ENCODE measurements at regions not wholly inside any gene's neighbourhood (a gene's known extent, or its start where the extent isn't known, plus 50 kb on each side); places are given as distances from the start of the nearest gene placed in this dataset.

GRCh38 chr18:71873695-71874094 is 670.4 kb downstream of the CBLN2 start:
- DNase-seq, result no peak

DNA sequence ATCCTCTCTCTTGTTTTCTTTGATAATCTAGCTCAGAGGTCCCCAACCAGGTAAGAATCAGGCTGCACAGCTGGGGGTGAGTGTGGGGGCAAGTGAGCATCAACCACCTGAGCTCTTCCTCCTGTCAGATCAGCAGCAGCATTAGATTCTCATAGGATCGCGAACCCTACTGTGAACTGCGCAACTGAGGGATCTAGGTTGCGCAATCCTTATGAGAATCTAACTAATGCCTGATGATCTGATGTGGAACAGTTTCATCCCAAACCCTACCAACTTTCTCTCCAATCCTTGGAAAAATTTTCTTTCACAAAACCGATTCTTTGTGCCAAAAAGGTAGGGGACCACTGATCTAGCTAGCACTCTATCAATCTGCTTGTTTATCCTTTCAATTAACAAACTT is 678.3 kb downstream of the CBLN2 start:
- no peak for DNase-seq

- no peak for DNase-seq
Measured at GRCh38 chr18:71850602-71851001, 693.5 kb downstream of the CBLN2 start.

GRCh38 chr18:71849407-71849806 is 694.7 kb downstream of the CBLN2 start:
- no peak for DNase-seq

DNA sequence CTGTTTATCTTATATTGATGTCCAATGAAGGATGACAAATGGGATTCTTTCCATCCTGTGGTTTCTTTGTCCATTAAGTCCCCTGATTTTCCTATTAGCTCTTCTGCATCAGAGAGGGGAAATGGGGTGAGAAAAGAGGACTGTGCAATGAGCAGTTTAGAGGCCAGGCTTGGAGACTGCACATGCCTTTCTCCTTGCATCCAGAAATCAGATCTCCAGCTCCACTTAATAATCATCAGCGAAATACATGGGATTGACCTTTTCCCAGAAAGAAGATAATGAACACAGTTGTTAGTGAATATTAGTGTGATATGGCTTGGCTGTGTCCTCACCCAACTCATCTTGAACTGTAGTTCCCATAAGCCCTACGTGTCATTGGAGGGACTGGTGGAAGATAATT is 697.4 kb downstream of the CBLN2 start:
- DNase-seq, result no peak

DNA sequence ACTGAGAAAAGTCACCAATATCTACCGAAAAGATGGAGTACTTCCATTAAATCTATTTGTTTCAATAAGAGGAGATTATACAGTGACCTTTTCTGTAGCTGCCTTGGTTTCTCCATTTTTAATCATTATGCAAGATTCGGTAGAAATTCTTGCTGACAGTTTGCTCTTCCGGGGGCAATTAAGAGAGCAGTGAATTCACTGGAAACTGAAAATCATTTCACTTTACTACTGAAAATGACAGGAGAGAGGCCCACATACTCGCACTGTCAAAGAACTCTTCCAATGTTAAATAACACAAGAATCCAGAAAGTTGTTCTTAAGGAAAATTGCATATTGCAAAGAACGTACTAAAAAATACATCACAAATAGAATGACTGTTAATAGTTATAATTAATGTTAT is 699.3 kb downstream of the CBLN2 start:
- DNase-seq, result no peak

GRCh38 chr18:71842666-71843065 is 701.5 kb downstream of the CBLN2 start:
- DNase-seq, result peak; percentile 51

GRCh38 chr18:71837547-71837946 is 706.6 kb downstream of the CBLN2 start:
- no peak for DNase-seq

GRCh38 chr18:71832946-71833617 is 711.1 kb downstream of the CBLN2 start:
- no peak for DNase-seq

- DNase-seq, result peak; percentile 57
Measured at GRCh38 chr18:71831039-71831438, 713.1 kb downstream of the CBLN2 start.

- DNase-seq, result no peak
Measured at GRCh38 chr18:71827301-71827700, 716.8 kb downstream of the CBLN2 start.

- no peak for DNase-seq
Measured at GRCh38 chr18:71815305-71815704, 728.8 kb downstream of the CBLN2 start.

GRCh38 chr18:71809711-71810110 is 734.4 kb downstream of the CBLN2 start:
- DNase-seq, result no peak

- no peak for DNase-seq
Measured at GRCh38 chr18:71808616-71809015, 735.5 kb downstream of the CBLN2 start.

GRCh38 chr18:71807586-71807985 is 736.6 kb downstream of the CBLN2 start:
- DNase-seq, result no peak

DNA sequence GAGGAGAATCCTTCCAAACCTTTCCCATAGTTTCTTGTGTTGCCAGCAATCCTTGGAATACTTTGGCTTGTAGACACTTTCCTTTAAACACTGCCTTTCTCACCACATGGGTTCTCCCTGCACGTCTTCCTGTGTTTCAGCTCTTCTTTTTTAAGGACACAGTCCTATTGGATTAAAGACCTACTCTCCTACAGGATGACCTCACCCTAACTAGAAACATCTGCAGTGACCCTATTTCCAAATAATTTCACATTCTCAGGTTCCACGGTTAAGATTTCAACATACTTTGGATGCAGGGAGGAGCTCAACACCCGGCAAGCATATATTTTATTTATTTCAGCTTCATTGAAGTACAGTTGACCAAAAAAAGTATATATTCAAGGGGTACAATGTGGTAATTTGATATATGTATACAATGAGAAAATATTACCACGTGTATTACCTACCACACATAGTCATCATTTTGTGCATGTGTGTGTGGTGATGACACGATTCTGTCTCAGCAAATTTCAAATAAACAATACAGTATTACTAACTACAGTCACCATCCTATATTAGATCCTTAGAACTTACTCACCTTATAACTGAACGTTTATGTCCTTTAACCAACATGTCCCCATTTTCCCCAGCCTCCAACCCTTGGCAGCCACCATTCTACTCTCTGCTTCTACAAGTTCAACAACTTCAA is 745.0 kb downstream of the CBLN2 start:
- no peak for DNase-seq

DNA sequence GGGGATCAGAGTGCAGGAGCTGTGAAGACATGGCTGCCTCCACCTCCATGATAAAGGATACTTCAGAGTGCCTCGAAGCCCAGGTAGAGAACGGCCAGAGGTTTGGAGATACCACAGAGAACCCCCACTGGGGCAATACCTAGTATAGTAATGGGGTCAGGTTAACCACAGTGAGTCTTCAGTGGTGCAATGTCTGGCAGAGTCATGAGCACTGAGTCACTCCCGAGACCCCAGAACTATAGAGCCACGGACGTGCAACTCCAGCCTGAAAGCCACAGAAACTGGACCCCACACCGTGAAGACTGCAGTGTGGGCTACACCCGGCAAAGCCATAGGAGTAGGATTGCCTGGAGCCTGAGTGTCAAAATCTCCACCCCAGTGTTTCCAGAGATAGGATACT is 746.6 kb downstream of the CBLN2 start:
- no peak for DNase-seq

- DNase-seq, result no peak
Measured at GRCh38 chr18:71784777-71785176, 759.4 kb downstream of the CBLN2 start.

DNA sequence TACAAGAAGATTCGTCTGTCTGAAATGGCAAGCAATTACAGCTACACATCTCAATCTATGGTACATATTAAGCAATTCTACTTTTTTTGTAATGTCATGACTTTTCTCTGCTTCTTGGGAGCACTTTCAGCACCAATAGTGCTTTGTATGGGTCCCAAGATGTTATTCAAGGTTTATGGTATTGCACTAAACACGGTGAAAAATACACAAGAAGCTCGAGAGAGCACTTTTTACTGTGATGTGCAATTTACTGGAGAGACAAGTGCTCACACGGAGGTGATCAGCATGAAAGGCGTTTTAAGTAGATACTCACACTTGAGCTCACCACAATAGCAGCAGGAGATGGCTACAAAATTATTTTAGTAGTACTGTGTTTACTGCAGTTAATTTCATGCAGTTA is 783.6 kb downstream of the CBLN2 start:
- no peak for DNase-seq

DNA sequence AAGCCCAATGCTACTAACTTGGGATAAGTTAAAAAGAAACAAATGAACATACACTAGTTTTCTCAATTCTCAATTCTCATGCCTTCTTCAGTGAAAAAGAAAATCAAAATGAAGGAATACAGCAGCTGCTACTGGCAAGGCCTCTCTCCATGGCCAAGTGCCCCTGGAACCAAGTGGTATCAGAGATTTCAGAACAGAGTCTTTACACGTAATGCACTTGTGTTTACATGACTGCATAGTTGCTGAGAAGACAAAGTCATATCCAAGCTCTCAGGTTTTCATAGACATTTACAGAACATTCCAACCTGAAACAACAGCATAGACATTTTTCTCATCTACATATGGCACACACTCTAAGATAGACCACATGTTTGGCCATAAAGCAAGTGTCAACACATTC is 789.9 kb downstream of the CBLN2 start:
- DNase-seq, result no peak

- DNase-seq, result no peak
Measured at GRCh38 chr18:71743634-71744033, 800.5 kb downstream of the CBLN2 start.

DNA sequence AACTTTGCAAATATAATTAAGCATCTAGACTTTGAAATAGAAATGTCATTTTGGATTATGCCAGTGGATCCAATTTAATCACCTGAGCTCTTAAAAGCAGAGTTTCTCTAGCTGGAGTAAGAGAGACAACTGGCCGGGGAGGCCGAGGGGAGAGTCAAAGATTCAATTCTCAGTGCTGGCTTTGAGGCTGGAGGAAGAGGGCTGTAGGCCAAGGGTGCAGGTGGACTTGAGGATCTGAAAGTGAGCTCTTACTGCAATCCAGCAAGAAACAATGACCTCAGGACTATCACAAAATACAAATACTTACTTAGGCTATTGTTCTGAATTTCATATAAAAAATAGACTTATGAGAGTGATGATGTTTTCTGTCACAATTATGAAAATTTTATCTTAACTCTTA is 814.5 kb downstream of the CBLN2 start:
- DNase-seq, result no peak

- no peak for DNase-seq
Measured at GRCh38 chr18:71727909-71728308, 816.2 kb downstream of the CBLN2 start.

DNA sequence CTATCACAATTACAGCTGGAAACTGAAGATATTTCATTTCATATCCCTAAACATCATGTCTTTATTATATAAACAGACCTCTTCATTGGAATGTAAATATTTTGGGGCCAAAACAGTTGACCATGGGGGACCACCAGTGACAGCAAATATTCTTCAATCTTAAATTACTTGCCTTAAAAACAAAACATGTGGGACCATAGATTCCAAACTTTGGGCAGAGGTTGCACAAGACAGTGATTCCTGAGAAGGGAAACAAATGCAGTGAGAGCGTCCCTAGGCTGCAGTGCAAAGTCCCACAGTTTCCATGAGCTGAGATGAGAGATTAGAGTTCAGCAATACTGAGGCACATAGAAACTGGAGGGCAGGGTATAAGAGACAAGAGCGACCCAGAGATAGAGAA is 818.9 kb downstream of the CBLN2 start:
- no peak for DNase-seq

GRCh38 chr18:71707985-71708500 is 836.1 kb downstream of the CBLN2 start:
- no peak for DNase-seq

Measured in NCI-H226 (cell line).